ENCODE measurements at regions not wholly inside any gene's neighbourhood (a gene's known extent, or its start where the extent isn't known, plus 50 kb on each side); places are given as distances from the start of the nearest gene placed in this dataset.

DNA sequence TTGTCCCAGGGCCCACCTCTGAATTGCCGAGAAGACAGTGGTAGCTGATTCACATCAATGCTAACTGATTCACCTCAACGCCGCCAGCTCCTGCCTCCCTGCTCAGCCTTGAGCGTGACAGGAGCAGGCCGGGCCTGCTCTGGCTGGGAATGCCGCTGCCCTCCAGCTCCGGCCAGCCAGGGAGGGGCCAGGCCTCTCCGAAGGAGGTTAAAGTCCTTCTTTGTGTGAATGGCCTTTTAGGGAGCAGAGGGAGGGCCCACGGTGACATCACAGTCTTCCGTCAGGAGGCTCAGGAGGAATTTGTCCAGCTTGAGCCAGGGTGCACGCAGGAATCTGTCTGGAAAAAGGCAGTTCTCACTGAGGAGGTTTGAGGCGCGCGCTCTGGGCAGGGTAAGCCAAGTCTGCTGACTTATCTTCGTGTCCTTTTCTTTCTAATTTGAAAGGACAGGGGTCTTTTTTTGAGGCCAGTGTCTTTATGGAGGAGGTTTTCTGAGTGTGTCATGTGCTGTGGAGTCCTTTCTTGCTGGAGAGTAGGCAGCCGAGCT lies 82.7 kb downstream of the C9orf152 start (continued):
- TF ChIP-seq, protein P1, sequence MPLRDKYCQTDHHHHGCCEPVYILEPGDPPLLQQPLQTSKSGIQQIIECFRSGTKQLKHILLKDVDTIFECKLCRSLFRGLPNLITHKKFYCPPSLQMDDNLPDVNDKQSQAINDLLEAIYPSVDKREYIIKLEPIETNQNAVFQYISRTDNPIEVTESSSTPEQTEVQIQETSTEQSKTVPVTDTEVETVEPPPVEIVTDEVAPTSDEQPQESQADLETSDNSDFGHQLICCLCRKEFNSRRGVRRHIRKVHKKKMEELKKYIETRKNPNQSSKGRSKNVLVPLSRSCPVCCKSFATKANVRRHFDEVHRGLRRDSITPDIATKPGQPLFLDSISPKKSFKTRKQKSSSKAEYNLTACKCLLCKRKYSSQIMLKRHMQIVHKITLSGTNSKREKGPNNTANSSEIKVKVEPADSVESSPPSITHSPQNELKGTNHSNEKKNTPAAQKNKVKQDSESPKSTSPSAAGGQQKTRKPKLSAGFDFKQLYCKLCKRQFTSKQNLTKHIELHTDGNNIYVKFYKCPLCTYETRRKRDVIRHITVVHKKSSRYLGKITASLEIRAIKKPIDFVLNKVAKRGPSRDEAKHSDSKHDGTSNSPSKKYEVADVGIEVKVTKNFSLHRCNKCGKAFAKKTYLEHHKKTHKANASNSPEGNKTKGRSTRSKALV (CRISPR knock-in tag; IDR thresholded peaks at IDR 0.05), result peak; percentile 64; the same call in 1 of the 2 replicates
- TF ChIP-seq ARHGAP35 (CRISPR knock-in tag; IDR thresholded peaks at IDR 0.05; ENCODE audit: borderline replicate concordance) (no peak), ZNF777 (CRISPR knock-in tag; IDR thresholded peaks at IDR 0.05) (no peak), ZNF337 (CRISPR knock-in tag; IDR thresholded peaks at IDR 0.05; ENCODE audit: borderline replicate concordance, low read depth) (no peak), IKZF4 (CRISPR knock-in tag; IDR thresholded peaks at IDR 0.05; ENCODE audit: borderline replicate concordance, low read depth, not compliant biosample characterization) (no peak), PHF21A (CRISPR knock-in tag; IDR thresholded peaks at IDR 0.05) (peak; percentile 69), AHR (CRISPR knock-in tag; IDR thresholded peaks at IDR 0.05) (peak; percentile 24; the same call in 1 of the 2 replicates), RBM39 (IDR thresholded peaks at IDR 0.05; ENCODE audit: low read depth, low read length, poor library complexity, severe bottlenecking) (no peak), ISL2 (CRISPR knock-in tag; IDR thresholded peaks at IDR 0.05) (no peak), TARDBP (CRISPR knock-in tag; IDR thresholded peaks at IDR 0.05) (peak; percentile 41; the same call in 1 of the 2 replicates), HOXA7 (CRISPR knock-in tag; IDR thresholded peaks at IDR 0.05) (no peak), THAP11 (CRISPR knock-in tag; IDR thresholded peaks at IDR 0.05) (peak; percentile 62), KDM5B (CRISPR knock-in tag; IDR thresholded peaks at IDR 0.05; ENCODE audit: borderline replicate concordance) (peak; percentile 18; the same call in 1 of the 2 replicates), KAT8 (CRISPR knock-in tag; IDR thresholded peaks at IDR 0.05) (peak; percentile 72), WIZ (CRISPR knock-in tag; IDR thresholded peaks at IDR 0.05) (no peak), CHD2 (IDR thresholded peaks at IDR 0.05; ENCODE audit: low read depth, low read length) (no peak)
- TF ChIP-seq, protein P2, sequence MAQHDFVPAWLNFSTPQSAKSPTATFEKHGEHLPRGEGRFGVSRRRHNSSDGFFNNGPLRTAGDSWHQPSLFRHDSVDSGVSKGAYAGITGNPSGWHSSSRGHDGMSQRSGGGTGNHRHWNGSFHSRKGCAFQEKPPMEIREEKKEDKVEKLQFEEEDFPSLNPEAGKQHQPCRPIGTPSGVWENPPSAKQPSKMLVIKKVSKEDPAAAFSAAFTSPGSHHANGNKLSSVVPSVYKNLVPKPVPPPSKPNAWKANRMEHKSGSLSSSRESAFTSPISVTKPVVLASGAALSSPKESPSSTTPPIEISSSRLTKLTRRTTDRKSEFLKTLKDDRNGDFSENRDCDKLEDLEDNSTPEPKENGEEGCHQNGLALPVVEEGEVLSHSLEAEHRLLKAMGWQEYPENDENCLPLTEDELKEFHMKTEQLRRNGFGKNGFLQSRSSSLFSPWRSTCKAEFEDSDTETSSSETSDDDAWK (CRISPR knock-in tag; IDR thresholded peaks at IDR 0.05), result no peak
- TF ChIP-seq, protein P3, sequence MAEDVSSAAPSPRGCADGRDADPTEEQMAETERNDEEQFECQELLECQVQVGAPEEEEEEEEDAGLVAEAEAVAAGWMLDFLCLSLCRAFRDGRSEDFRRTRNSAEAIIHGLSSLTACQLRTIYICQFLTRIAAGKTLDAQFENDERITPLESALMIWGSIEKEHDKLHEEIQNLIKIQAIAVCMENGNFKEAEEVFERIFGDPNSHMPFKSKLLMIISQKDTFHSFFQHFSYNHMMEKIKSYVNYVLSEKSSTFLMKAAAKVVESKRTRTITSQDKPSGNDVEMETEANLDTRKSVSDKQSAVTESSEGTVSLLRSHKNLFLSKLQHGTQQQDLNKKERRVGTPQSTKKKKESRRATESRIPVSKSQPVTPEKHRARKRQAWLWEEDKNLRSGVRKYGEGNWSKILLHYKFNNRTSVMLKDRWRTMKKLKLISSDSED (CRISPR knock-in tag; IDR thresholded peaks at IDR 0.05), result no peak
- TF ChIP-seq, protein P4, sequence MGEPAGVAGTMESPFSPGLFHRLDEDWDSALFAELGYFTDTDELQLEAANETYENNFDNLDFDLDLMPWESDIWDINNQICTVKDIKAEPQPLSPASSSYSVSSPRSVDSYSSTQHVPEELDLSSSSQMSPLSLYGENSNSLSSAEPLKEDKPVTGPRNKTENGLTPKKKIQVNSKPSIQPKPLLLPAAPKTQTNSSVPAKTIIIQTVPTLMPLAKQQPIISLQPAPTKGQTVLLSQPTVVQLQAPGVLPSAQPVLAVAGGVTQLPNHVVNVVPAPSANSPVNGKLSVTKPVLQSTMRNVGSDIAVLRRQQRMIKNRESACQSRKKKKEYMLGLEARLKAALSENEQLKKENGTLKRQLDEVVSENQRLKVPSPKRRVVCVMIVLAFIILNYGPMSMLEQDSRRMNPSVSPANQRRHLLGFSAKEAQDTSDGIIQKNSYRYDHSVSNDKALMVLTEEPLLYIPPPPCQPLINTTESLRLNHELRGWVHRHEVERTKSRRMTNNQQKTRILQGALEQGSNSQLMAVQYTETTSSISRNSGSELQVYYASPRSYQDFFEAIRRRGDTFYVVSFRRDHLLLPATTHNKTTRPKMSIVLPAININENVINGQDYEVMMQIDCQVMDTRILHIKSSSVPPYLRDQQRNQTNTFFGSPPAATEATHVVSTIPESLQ (CRISPR knock-in tag; conservative IDR thresholded peaks at IDR 0.05), result no peak
- TF ChIP-seq, protein P5, sequence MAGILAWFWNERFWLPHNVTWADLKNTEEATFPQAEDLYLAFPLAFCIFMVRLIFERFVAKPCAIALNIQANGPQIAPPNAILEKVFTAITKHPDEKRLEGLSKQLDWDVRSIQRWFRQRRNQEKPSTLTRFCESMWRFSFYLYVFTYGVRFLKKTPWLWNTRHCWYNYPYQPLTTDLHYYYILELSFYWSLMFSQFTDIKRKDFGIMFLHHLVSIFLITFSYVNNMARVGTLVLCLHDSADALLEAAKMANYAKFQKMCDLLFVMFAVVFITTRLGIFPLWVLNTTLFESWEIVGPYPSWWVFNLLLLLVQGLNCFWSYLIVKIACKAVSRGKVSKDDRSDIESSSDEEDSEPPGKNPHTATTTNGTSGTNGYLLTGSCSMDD (CRISPR knock-in tag; IDR thresholded peaks at IDR 0.05), result no peak
- TF ChIP-seq, protein P6, sequence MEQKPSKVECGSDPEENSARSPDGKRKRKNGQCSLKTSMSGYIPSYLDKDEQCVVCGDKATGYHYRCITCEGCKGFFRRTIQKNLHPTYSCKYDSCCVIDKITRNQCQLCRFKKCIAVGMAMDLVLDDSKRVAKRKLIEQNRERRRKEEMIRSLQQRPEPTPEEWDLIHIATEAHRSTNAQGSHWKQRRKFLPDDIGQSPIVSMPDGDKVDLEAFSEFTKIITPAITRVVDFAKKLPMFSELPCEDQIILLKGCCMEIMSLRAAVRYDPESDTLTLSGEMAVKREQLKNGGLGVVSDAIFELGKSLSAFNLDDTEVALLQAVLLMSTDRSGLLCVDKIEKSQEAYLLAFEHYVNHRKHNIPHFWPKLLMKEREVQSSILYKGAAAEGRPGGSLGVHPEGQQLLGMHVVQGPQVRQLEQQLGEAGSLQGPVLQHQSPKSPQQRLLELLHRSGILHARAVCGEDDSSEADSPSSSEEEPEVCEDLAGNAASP (CRISPR knock-in tag; IDR thresholded peaks at IDR 0.05; ENCODE audit: borderline replicate concordance), result peak; percentile 22; the same call in 1 of the 2 replicates
